ENCODE measurements at regions not wholly inside any gene's neighbourhood (a gene's known extent, or its start where the extent isn't known, plus 50 kb on each side); places are given as distances from the start of the nearest gene placed in this dataset.

- TF ChIP-seq SIN3A (IDR thresholded peaks at IDR 0.05; ENCODE audit: borderline replicate concordance, insufficient read depth, low read length): no peak
- TF ChIP-seq POLR2AphosphoS5 (IDR thresholded peaks at IDR 0.05; ENCODE audit: low read depth, low read length): no peak
Observed at GRCh38 chr18:43863180-43863579, 585.9 kb upstream of the SYT4 start.

Measured in PFSK-1 (cell line).